ENCODE measurements at regions not wholly inside any gene's neighbourhood (a gene's known extent, or its start where the extent isn't known, plus 50 kb on each side); places are given as distances from the start of the nearest gene placed in this dataset.

DNA sequence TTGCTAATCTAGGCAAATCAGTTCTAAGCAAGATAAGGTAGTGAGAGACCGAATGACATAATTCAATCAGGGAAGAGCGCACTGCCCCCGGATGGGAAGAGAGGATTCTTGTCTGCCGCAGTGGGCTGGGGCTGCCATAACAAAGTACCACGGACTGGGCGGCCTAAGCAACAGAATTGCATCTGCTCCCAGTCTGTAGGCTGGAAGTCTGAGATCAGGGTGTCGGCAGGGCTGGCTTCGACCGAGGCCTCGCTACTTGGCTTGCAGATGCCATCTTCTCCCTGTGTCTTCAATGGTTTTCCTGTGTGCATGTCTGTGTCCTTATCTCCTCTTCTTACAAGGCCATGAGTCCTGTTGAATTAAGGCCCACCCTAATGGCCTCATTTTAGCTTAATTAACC is 59.7 kb upstream of the TMEM72 start:
- no peak for DNase-seq (ENCODE audit: low read depth in 2 of 2)

DNA sequence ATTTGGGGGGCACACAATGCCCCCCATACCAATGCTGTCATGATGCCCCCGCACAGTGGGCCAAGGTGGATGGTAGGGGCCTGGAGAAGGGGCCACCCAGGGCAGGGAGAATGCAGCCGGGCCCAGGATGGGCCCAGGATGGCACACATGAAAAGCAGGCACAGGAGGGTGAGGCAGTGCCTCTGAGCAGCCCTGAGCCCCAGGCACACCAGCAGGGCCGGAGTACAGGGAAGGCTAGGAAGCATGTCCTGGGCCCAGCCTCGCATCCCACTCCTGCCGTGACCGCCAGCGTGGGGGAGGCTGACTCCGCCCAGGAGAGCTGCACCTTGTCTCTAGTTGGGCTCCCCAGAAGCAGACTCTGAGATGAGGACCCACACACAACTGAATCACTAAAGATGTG is 59.3 kb upstream of the TMEM72 start:
- DNase-seq (ENCODE audit: low read depth in 2 of 2), result no peak

DNA sequence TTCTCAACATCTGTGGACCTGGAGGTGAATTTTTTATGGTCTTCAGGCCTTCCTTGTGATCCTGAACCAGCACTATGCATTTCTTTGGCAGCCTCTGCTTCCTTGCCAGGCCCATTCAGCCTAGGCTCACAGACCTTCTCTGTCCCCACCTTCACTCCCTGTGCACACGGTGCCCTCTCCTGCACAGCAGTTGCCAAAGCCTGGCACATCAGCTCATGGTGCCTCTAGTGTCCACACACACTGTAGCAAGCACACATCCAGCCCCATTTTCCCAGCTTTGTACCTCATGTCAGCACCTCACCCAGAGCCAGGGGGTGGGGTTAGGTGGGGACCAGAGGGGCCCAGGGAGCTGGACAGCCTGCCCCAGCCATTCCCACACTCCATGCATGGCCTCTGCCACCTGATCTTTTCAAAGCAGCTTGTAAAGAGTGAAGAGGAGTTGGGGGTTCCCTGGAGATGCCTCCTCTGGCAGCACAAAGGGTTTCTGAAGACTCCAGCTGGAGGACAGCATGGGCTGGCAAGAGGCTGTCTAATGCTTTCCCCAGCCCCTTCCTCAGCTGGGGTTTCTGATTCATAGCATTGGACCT is 57.9 kb upstream of the TMEM72 start:
- DNase-seq (ENCODE audit: low read depth in 2 of 2), result peak in 1 of 2 donors; percentile 1

DNA sequence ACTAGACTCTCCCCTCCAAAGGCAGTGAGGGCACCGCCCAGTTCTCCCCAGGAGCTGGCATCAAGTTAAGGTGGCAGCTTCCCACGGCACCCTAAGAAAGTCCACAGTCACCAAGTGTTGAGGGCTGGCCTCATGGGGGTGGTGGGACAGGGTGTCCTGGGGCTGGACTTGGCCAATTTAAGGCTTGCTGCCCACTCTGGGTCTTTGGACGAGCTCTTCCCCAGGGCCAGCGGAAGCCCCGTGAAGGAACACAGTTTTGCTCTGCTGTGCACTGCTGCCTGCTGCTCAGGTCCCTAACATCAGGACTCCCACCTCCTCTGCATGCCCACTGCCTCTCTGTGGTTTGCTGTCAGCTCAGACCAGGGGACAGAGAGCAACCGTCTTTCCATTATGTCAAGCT is 57.3 kb upstream of the TMEM72 start:
- no peak for DNase-seq (ENCODE audit: low read depth in 2 of 2)

DNA sequence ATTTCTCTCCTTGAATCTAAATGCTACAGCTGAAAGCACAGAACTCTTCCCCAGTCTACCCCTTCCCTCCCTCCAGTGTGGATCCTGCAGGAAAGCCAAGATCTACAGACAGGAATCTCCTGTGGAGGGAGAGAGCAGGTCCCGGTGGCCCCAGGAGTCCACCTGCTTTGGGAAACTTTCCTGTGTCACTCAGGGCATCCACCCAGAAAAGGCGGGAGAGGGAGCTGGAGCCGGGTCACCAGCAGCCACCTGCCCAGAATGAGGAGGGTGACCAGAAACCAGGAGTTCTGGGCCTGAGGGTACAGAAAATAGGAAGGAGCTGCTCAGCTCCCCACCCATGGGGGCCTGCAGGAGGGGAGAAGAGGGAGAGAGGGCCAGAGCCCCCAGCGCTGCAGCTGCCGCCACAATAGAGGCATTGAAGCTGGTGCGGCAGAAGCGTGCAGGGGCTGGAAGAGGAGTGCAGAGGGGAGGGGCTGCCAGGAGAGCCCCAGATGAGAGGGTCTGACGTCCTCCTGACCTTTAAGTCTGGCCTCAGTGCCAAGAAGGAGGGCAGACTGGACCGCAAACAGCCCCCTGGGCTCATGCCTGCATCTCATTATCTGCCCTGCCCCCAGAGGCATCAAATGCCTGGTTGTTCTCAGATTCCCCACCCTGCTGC is 56.3 kb upstream of the TMEM72 start:
- no peak for DNase-seq (ENCODE audit: low read depth in 2 of 2)

DNA sequence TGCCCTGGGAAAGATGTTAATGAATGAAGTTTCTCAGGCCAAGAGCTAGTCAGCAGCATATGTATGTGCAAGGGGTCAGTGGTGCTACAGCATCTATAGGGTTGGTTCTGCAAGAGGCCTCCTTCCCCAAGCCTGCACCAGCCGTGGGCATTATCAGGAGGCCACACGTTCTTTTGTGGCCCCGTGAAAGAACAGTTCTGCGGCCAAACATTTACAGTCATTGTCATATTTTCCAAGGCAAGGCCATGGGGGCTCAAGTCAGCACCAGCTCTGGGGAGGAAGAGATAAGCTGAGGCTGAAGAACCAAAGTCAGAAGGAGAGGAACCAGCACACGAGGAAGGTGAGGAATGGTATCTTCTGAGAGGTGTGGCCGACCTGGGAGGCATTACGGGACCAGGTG is 54.4 kb upstream of the TMEM72 start:
- DNase-seq (ENCODE audit: low read depth in 2 of 2), result no peak

DNA sequence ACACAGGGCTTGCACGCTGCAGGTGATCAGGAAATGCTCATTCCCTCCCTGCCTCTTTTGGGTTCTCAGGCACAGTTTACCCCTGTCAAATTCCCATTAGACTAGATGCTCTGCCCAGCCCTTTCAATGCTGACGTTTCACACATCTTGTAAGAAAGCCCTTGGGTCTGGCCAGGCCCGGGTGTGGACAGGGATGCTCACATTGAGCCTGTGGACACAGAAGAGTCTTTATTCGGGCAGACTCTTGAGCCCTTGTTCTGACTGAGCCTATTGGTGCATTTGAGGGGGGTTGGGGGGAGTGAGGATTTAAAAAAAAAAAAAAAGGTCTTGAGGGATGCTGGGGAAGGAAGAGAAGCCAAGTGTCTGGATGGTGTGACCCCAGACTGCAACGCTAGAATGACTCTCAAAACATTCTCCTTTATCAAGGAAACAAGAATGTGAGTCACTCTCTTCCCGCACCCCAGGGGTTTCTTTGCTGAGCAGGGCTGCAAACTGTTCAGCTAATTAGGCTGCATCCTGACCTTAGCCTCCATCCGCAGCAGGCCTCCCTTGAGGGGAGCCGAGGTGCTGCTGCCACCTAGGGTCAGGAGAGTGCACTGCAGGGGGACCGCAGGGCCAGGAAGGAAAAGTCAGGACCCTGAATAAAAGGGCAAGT is 53.6 kb upstream of the TMEM72 start:
- DNase-seq (ENCODE audit: low read depth in 2 of 2), result peak in 1 of 2 donors; percentile 25

DNA sequence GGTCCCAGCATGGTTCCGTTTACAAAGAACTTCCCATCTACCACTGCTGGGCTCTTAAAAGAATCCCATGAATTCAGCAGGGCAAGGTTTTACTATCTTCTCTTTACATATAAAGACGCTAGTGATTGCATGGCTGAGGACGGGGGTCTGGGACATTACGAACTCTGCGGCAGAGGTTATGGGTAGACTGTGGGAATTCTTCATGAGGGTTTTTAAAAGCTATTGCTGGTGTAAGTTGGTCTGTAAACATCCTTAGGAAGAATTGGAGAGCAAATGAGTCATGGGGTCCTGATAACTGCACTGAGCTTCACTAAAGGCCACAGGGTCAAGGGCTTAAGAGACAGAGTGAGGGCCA is 53.1 kb upstream of the TMEM72 start:
- no peak for DNase-seq (ENCODE audit: low read depth in 2 of 2)

DNA sequence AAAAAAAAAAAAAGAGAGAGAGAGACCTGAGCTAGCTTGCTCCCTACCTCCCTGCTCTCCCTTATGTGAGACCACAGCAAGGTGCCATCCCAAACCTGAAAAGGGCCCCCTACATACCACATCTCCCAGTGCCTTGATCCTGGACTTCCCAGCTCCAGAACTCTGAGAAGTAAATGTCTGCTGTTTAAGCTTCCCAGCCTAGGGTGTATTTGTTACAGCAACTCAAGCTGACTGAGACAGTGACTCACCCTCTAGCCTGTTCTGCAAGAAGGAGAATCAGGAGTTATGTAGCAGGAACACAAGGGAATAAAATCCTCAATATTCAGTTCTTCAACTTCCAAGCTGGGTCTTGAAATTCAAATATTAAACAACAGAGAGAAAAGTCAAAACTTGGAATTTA is 52.1 kb upstream of the TMEM72 start:
- DNase-seq (ENCODE audit: low read depth in 2 of 2), result no peak

DNA sequence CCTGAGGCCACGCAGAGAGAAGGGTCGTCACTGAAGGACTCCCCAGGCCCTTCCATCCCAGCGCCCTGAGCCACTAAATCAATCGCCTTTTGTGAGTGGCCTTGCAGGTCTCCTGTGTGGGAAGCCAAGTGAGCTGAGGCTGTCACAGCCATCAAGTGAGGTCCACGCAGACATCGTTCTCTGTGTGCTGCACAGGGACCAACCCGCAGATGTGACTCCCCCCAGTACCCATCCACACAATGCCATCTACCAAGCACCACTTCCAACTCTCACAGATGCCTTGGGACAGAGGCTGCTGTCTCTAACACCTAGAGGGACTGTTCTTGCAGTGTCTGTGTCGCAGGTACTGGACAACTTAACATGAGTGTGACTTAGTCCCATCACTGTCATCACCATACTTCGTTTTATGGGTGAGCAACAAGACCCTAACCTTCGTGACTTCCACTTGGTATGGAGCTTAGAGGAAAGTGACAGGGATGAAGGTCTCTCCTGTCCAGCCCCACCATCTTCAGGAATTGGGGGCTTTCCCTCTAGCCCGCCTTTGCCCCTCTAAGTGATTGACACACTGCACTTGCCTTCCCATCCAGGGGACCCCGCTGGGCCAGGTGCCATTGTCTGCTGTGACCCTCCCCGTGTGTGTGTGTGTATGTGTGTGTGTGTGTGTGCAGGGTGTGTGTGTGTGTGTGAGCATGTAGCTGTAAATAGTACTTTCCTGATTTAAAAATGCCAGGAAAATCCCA is 51.4 kb upstream of the TMEM72 start:
- DNase-seq (ENCODE audit: low read depth in 2 of 2), result no peak

DNA sequence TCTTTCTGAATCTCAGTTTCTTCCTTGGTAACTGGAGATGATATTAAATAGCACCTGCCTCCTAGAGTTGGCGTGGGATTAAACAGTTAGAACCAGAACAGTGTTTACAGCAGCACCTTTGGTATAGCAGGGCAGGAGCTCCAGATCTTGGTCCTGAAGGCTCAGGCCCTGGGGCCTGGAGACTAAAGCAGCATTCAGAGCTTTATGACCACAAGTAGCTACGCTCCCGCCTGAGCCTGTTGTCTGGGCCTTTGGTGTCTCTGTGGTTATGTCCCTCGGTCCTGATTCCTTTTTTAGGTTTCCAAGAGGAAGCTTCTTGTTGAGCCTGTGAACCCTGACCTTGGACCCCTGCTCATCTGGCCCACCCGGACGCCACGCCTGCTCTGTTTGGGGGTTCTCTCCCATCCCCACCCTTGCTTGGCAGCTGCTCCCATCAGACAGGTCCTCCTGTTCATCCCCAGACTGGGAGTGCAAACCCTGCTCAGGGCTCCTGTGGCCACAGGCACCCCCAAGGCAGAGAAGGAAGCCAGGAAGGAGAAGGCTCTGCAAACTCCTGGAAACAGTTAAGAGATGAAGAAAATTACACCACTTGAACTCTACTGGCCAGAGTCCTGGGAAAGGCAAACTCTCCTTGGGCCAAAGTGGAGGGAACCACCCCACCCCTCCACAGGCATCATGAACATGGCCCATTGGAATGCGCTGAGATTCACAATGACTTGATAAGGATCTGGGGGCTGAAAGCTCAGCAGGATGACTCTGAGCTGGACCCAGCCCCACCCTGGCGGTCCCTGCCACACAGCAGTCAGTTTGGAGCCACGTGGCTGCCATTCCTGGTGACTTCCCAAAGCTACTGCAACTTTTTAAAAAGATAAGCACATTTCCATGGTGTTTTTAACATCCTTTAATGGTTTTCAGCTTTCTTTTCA is 50.1 kb upstream of the TMEM72 start:
- DNase-seq (ENCODE audit: low read depth in 2 of 2), result no peak
